ENCODE measurements at regions not wholly inside any gene's neighbourhood (a gene's known extent, or its start where the extent isn't known, plus 50 kb on each side); places are given as distances from the start of the nearest gene placed in this dataset.

- no peaks in the 10 kb centered on the region for H3K36me3 Mint-ChIP-seq
- Histone ChIP-seq H3K27ac (ENCODE audit: low read length) (no peak overlapping the region), H3K4me1 (ENCODE audit: control insufficient read depth, insufficient read depth, low read length) (no peaks in the 10 kb centered on the region), H3K9me3 (ENCODE audit: control insufficient read depth, insufficient read depth, low read length) (no peaks in the 10 kb centered on the region), H3K27me3 (ENCODE audit: control insufficient read depth, insufficient read depth, low read length) (no peaks in the 10 kb centered on the region), H3K4me3 (ENCODE audit: low read length) (no peak overlapping the region), H3K36me3 (ENCODE audit: control insufficient read depth, insufficient read depth, low read length) (no peaks in the 10 kb centered on the region)
- H3K4me1 Mint-ChIP-seq, result no peaks in the 10 kb centered on the region
- TF ChIP-seq CTCF (IDR thresholded peaks at IDR 0.05), result peak; percentile 66
- no peak overlapping the region for H3K27ac Mint-ChIP-seq
- peaks cover 0 to 10% of the 10 kb centered on the region in 2 donors for H3K27me3 Mint-ChIP-seq (ENCODE audit: low read depth in 2 of 2)
- DNase-seq, result peak; percentile 24 to 77
- no peak overlapping the region for H3K4me3 Mint-ChIP-seq
- peaks cover 0 to 3% of the 10 kb centered on the region in 2 donors for H3K9me3 Mint-ChIP-seq
- intact Hi-C loops (cut with micrococcal nuclease), result loop anchor here (1.0 kb wide), 2 partner anchors 45 to 236 kb away; no protein-coding TSS in a partner anchor
- peak in 2 of 3 donors; percentile 53 to 56 for ATAC-seq
- WGBS (ENCODE audit: insufficient coverage), result 94% methylated on average over 5 of the region's 7 CpGs
These were observed 129.4 kb upstream of the SEC14L1 start for GRCh38 chr17:77011173-77012011.

- no peak overlapping the region for H3K4me3 ChIP-seq (ENCODE audit: low read length)
- H3K4me1 Mint-ChIP-seq, result no peaks in the 10 kb centered on the region
- peaks cover 0 to 3% of the 10 kb centered on the region in 2 donors for H3K9me3 Mint-ChIP-seq
- ATAC-seq (no peak), DNase-seq (no peak)
- no peaks in the 10 kb centered on the region for H3K9me3 ChIP-seq (ENCODE audit: control insufficient read depth, insufficient read depth, low read length)
- H3K27me3 Mint-ChIP-seq (ENCODE audit: low read depth in 2 of 2), result no peaks in the 10 kb centered on the region
- H3K4me1 ChIP-seq (ENCODE audit: control insufficient read depth, insufficient read depth, low read length), result no peaks in the 10 kb centered on the region
- no peak for TF ChIP-seq CTCF (IDR thresholded peaks at IDR 0.05)
- intact Hi-C loops (cut with micrococcal nuclease), result no loop called here
- 91% methylated on average over 5 of the region's 5 CpGs for WGBS (ENCODE audit: insufficient coverage)
- H3K4me3 Mint-ChIP-seq, result no peak overlapping the region
- H3K27me3 ChIP-seq (ENCODE audit: control insufficient read depth, insufficient read depth, low read length), result no peaks in the 10 kb centered on the region
- H3K36me3 Mint-ChIP-seq, result no peaks in the 10 kb centered on the region
- H3K27ac ChIP-seq (ENCODE audit: low read length), result no peak overlapping the region
- no peak overlapping the region for H3K27ac Mint-ChIP-seq
- H3K36me3 ChIP-seq (ENCODE audit: control insufficient read depth, insufficient read depth, low read length), result no peaks in the 10 kb centered on the region
These were observed 122.3 kb upstream of the SEC14L1 start for GRCh38 chr17:77018504-77018903.

GRCh38 chr17:77019893-77020379, 120.8 kb upstream of the SEC14L1 start:
- Histone ChIP-seq H3K36me3 (ENCODE audit: control insufficient read depth, insufficient read depth, low read length) (no peaks in the 10 kb centered on the region), H3K27ac (ENCODE audit: low read length) (no peak overlapping the region), H3K4me1 (ENCODE audit: control insufficient read depth, insufficient read depth, low read length) (no peaks in the 10 kb centered on the region), H3K4me3 (ENCODE audit: low read length) (no peak overlapping the region), H3K27me3 (ENCODE audit: control insufficient read depth, insufficient read depth, low read length) (no peaks in the 10 kb centered on the region), H3K9me3 (ENCODE audit: control insufficient read depth, insufficient read depth, low read length) (no peaks in the 10 kb centered on the region)
- 90% methylated on average over 12 of the region's 12 CpGs for WGBS (ENCODE audit: insufficient coverage)
- Mint-ChIP-seq H3K27me3 (ENCODE audit: low read depth in 2 of 2) (no peaks in the 10 kb centered on the region), H3K36me3 (no peaks in the 10 kb centered on the region), H3K4me3 (no peak overlapping the region), H3K9me3 (peaks cover 0 to 3% of the 10 kb centered on the region in 2 donors), H3K4me1 (no peaks in the 10 kb centered on the region), H3K27ac (no peak overlapping the region)
- TF ChIP-seq CTCF (IDR thresholded peaks at IDR 0.05), result no peak
- DNase-seq, result no peak
- intact Hi-C loops (cut with micrococcal nuclease), result no loop called here
- no peak for ATAC-seq

Data from natural killer cell (primary cell).